Esophagus (tissue), 2 donors: ENCODE measurements at regions not wholly inside any gene's neighbourhood (a gene's known extent, or its start where the extent isn't known, plus 50 kb on each side); places are given as distances from the start of the nearest gene placed in this dataset.
"Not testable (repeated sequence)": the region's sequence is repeated elsewhere in the genome, so short reads cannot be mapped to it uniquely, and the experiment has no call there.

Experiments used
- H3K27ac ChIP-seq, 2 donors: one replicate each; pipeline ENCODE4 v1.5.1; 2013; ENCODE audit warnings: low read depth in 2 of 2, mild to moderate bottlenecking in 2 of 2, inconsistent platforms in 1 of 2, low read length in 1 of 2, moderate library complexity in 1 of 2
- H3K27me3 ChIP-seq, 2 donors: one replicate each; pipeline ENCODE4 v1.6.1; 2013; ENCODE audit warnings: low read length in 2 of 2, control low read depth in 1 of 2, mild to moderate bottlenecking in 1 of 2; ENCODE audit not compliant: insufficient read depth in 2 of 2, control insufficient read depth in 1 of 2
- H3K36me3 ChIP-seq, 2 donors: one replicate each; pipeline ENCODE4 v1.6.1; 2013; ENCODE audit warnings: low read length in 1 of 2; ENCODE audit not compliant: control insufficient read depth in 2 of 2, insufficient read depth in 2 of 2
- H3K4me1 ChIP-seq, 2 donors: one replicate each; pipeline ENCODE4 v1.6.1; 2013; ENCODE audit warnings: low read length in 1 of 2; ENCODE audit not compliant: control insufficient read depth in 2 of 2, insufficient read depth in 2 of 2
- H3K4me3 ChIP-seq, 2 donors: one replicate each; pipeline ENCODE4 v1.5.1; 2013; ENCODE audit warnings: low read length in 2 of 2, mild to moderate bottlenecking in 2 of 2, low read depth in 1 of 2, moderate library complexity in 1 of 2
- H3K9me3 ChIP-seq, 2 donors: one replicate each; pipeline ENCODE4 v1.6.1; 2013; ENCODE audit warnings: mild to moderate bottlenecking in 2 of 2, low read depth in 1 of 2, low read length in 1 of 2, moderate library complexity in 1 of 2; ENCODE audit not compliant: control insufficient read depth in 2 of 2, insufficient read depth in 1 of 2
- WGBS, 2 donors: extraction: QIAGEN DNeasy Blood & Tissue Kit; methylation state at CpG; one replicate each; pipeline ENCODE4 v1.1.7; 2013; 5-methylcytosine and 5-hydroxymethylcytosine counted together
- donor health status: healthy with polysubstance abuse.
- donor health status: Bipolar disorder and iron deficiency.

DNA sequence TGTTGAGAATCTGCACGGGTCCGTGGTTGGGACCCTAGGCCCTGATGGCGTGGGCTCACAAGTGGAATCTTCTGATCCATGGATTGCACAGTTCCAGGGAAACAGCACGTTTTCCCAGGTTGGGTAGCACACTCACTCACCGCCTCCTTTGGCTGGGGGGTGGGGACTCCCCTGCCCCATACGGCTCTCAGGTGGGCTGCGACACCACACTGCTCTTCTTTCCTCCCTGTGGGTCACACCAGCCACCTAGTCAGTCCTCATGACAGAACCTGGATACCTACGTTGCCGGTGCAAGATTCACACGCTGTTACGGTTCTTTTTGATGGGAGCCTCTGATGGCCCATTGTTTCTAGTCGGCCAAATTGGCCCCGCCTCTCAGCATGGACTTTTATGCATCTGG is 312.0 kb downstream of the MMUT start:
- no peak overlapping the region for H3K27ac ChIP-seq
- H3K9me3 ChIP-seq: peaks cover 0 to 2% of the 10 kb centered on the region in 2 donors
- no peaks in the 10 kb centered on the region for H3K4me1 ChIP-seq
- no peak overlapping the region for H3K4me3 ChIP-seq
- H3K27me3 ChIP-seq: no peaks in the 10 kb centered on the region
- WGBS, 2 donors: 82 to 87% methylated on average over 13 of the region's 13 CpGs
- H3K36me3 ChIP-seq: no peaks in the 10 kb centered on the region

DNA sequence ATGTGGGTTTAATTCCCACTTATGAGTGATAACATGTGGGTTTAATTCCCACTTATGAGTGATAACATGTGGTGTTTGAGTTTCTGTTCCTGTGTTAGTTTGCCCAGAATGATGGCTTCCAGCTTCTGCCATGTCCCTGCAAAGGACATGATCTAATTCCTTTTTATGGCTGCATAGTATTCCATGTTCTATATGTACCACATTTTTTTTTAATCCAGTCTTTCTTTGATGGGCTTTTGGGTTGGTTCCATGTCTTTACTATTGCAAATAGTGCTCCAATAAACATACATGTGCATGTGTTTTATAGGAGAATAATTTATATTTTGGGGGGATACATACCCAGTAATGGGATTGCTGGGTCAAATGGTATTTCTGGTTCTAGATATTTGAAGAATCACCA is 317.8 kb downstream of the MMUT start:
- Histone ChIP-seq H3K4me1 (no peaks in the 10 kb centered on the region), H3K4me3 (no peak overlapping the region), H3K9me3 (no peaks in the 10 kb centered on the region), H3K27ac (no peak overlapping the region), H3K27me3 (no peaks in the 10 kb centered on the region), H3K36me3 (no peaks in the 10 kb centered on the region)

DNA sequence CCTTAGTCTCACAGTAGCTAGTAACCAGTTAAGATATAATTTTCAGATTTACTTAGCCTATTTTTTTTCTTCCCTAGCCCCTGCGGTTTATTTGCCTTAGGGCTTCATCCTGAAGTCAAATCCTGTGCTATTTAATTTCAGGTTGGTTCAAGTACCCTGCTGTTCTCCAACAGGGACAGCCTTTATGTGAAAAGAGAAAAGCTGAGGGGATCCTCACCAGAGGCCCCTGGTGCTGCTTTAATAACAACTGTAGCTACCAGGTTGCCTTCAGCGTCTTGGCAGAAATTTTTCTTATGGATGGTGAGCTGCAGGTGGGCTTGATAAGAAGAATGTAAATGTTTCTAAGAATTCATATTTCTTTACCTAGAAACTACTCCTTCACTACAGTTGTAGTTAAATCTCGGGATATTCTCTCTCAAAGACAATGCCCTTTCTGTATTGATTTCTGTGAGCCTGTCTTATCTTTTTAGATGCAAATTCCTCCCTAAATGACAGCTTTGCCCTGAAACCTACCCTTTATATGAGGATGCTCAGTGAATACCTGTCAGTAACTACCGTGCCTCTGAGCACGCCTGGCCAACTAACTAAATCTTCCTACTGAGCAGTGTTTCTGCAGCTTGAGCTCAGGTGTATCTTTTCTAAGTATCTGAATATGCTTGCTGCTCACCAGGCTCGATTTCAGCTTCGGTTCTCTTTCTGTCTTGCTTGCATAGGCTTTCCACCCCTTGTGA is 320.5 kb downstream of the MMUT start:
- Histone ChIP-seq H3K36me3 (no peaks in the 10 kb centered on the region), H3K27ac (no peak overlapping the region), H3K4me1 (no peaks in the 10 kb centered on the region), H3K4me3 (no peak overlapping the region), H3K27me3 (no peaks in the 10 kb centered on the region), H3K9me3 (no peaks in the 10 kb centered on the region)
- WGBS, 2 donors: 34 to 39% methylated on average over 7 of the region's 7 CpGs

DNA sequence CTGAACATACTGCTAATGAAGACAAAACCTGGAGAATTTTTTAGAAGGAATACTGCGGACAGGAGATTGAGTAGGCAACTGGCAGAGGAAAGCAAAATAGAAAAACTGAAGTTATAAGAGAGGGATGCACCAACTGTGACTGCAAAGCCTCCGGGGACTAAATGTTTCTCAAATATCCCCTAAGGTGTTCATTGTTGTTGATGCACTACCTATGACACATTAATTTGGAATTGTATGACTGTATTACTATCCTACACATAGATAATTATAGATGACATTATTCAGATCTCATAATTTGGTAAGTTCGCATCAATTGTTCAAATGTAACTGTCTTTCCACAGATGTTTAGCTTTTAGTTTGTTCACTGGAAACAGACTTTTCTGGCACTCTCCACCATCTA is 341.1 kb downstream of the MMUT start:
- Histone ChIP-seq H3K4me1 (no peaks in the 10 kb centered on the region), H3K27ac (no peak overlapping the region), H3K4me3 (no peak overlapping the region), H3K27me3 (no peaks in the 10 kb centered on the region), H3K36me3 (no peaks in the 10 kb centered on the region), H3K9me3 (no peaks in the 10 kb centered on the region)
- 68 to 79% methylated on average over 3 of the region's 3 CpGs for WGBS, 2 donors

DNA sequence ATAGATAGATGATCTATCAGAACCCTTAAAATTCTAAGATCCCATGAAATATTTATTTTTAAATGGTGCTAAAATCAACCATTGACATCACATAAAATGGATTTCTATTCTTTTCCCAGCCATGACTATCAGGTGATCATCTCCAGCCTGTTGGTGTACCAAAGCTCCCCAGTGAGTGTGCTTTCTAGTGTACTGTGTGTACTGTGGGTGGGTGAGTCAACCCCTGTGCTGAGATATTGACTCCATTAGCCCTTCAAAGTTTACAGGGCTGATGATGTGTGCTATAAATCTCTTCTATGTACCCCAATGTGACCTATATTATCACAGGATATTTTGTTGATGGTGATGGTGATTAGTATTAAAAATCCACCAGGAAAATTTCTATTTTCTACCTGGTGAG is 344.6 kb downstream of the MMUT start:
- Histone ChIP-seq H3K4me1 (no peaks in the 10 kb centered on the region), H3K4me3 (no peak overlapping the region), H3K36me3 (no peaks in the 10 kb centered on the region), H3K9me3 (no peaks in the 10 kb centered on the region), H3K27me3 (no peaks in the 10 kb centered on the region), H3K27ac (no peak overlapping the region)

DNA sequence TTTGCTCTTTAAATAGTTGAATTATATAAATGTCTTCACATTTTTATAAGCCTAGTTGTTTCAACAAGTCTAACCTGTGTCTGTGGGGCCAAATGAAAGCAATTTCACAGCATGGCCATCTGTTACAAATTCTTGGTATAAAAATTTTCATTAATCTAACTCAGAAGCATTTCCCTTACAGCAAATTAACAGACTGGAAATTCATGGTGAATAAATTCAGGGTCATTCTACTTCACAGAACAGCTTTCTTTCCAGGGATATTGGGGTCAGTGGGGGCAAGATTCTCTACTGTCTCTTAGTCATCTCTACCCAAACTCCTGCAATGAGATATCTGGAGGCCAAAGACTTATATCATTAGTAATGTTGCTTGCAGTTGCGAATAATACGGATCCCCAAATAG is 352.1 kb downstream of the MMUT start:
- Histone ChIP-seq H3K36me3 (no peaks in the 10 kb centered on the region), H3K27ac (no peak overlapping the region), H3K9me3 (no peaks in the 10 kb centered on the region), H3K4me1 (no peaks in the 10 kb centered on the region), H3K4me3 (no peak overlapping the region), H3K27me3 (no peaks in the 10 kb centered on the region)
- 74 to 84% methylated on average over 2 of the region's 2 CpGs for WGBS, 2 donors

DNA sequence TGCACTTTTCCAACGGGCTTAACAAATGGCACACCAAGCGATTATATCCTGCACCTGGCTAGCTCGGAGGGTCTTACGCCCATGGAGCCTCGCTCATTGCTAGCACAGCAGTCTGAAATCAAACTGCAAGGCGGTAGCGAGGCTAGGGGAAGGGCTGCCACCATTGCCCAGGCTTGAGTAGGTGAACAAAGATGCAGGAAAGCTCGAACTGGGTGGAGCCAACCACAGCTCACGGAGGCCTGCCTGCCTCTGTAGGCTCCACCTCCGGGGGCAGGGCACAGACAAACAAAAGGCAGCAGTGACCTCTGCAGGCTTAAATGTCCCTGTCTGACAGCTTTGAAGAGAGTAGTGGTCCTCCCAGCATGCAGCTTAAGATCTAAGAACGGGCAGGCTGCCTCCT is 365.4 kb downstream of the MMUT start:
- not testable (repeated sequence) for H3K27ac ChIP-seq, H3K4me3 ChIP-seq, H3K36me3 ChIP-seq, H3K4me1 ChIP-seq, H3K27me3 ChIP-seq, H3K9me3 ChIP-seq
- 86 to 90% methylated on average over 11 of the region's 11 CpGs for WGBS, 2 donors

DNA sequence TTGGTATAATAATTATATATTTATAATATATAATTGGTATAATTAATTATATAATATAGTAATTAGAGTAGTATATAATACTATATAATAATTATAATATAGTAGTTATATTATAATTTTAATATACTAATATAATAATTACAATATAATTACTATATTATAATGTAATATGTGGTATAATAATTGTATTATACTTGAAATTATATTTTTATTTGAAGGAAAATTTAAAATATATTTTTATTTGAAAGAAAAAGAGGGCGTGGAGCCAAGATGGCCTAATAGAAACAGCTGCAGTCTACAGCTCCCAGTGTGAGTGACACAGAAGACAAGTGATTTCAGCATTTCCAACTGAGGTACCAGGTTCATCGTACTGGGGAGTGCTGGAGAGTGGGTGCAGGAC is 365.9 kb downstream of the MMUT start:
- no peaks in the 10 kb centered on the region for H3K36me3 ChIP-seq
- no peak overlapping the region for H3K4me3 ChIP-seq
- peaks cover 2% of the 10 kb centered on the region in 2 donors for H3K9me3 ChIP-seq
- 78 to 92% methylated on average over 2 of the region's 2 CpGs for WGBS, 2 donors
- H3K27me3 ChIP-seq: no peaks in the 10 kb centered on the region
- H3K4me1 ChIP-seq: no peaks in the 10 kb centered on the region
- H3K27ac ChIP-seq: no peak overlapping the region

DNA sequence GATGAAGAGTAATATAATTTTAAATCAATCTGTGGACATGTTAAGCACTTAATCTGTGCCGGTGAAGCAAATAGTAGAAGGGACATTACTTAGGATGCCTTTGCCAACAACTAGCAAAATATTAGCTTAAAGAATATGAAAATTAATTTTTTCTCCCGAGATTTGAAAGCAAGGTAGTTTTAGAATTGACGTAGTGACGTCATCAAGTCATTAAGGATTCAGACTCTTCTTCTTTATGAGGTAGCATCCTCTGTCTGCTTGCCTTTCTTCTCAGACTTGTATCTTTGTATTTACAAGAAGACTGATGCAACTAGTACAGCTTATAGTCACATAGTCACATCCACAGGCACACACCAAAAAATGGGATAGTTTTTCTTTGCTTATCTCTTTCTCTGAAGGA is 374.4 kb downstream of the MMUT start:
- H3K36me3 ChIP-seq: no peaks in the 10 kb centered on the region
- no peaks in the 10 kb centered on the region for H3K4me1 ChIP-seq
- no peak overlapping the region for H3K4me3 ChIP-seq
- no peaks in the 10 kb centered on the region for H3K9me3 ChIP-seq
- no peaks in the 10 kb centered on the region for H3K27me3 ChIP-seq
- WGBS, 2 donors: 81 to 88% methylated on average over 4 of the region's 4 CpGs
- no peak overlapping the region for H3K27ac ChIP-seq

DNA sequence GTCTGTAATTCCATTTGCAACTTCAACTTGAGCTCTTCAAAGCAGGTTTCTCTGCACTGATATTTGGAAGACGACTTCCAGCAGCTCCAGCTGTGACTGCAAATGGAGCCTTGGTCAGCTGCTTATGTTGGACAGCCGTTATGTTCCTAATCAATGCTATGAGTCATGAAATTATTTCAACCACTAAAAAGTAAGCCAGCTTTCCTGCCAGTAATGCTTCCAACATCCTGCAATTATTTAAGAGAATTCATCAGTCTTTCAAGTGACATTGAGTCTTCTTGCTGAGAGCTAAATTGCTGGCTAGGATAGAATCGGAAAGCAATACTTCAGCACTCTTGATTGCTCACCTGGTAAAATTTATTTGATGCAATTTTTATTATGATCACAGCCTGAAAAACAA is 375.7 kb downstream of the MMUT start:
- Histone ChIP-seq H3K4me1 (no peaks in the 10 kb centered on the region), H3K36me3 (no peaks in the 10 kb centered on the region), H3K27me3 (no peaks in the 10 kb centered on the region), H3K4me3 (no peak overlapping the region), H3K27ac (no peak overlapping the region), H3K9me3 (no peaks in the 10 kb centered on the region)
- WGBS, 2 donors: 58 to 61% methylated on average over 3 of the region's 3 CpGs
